ENCODE measurements at regions not wholly inside any gene's neighbourhood (a gene's known extent, or its start where the extent isn't known, plus 50 kb on each side); places are given as distances from the start of the nearest gene placed in this dataset.
"Not testable (repeated sequence)": the region's sequence is repeated elsewhere in the genome, so short reads cannot be mapped to it uniquely, and the experiment has no call there.

- Histone ChIP-seq H2AFZ (ENCODE audit: low read depth, low read length, severe bottlenecking) (no peak overlapping the region), H3K4me2 (ENCODE audit: low read depth, low read length, poor library complexity, severe bottlenecking) (no peak overlapping the region), H4K20me1 (ENCODE audit: low read depth, low read length) (no peaks in the 10 kb centered on the region), H3K27me3 (ENCODE audit: low read length) (no peaks in the 10 kb centered on the region), H3K27ac (ENCODE audit: low read depth, low read length) (no peak overlapping the region), H3K9ac (ENCODE audit: low read length) (no peak overlapping the region), H3K9me3 (ENCODE audit: insufficient read depth, low read length) (no peaks in the 10 kb centered on the region), H3K9me2 (replicated peaks; ENCODE audit: insufficient read depth, low read length) (no peaks in the 10 kb centered on the region), H3F3A (ENCODE audit: insufficient read depth) (no peaks in the 10 kb centered on the region), H3K79me2 (ENCODE audit: insufficient read depth, low read length) (no peaks in the 10 kb centered on the region), H3K36me3 (ENCODE audit: low read length) (no peaks in the 10 kb centered on the region), H3K4me3 (ENCODE audit: insufficient read depth, low read length, poor library complexity, severe bottlenecking) (no peak overlapping the region)
- no peak for TF ChIP-seq EZH2phosphoT487 (conservative IDR thresholded peaks at IDR 0.05; ENCODE audit: low read length)
- no peak for TF ChIP-seq CTCF (IDR thresholded peaks at IDR 0.05; ENCODE audit: insufficient read depth, low read length, poor library complexity, severe bottlenecking)
Observed at GRCh38 chr9:78439866-78440830, 143.2 kb downstream of the PSAT1 start.

GRCh38 chr9:78441396-78441795, 144.5 kb downstream of the PSAT1 start:
- no peak overlapping the region for H3K9ac ChIP-seq (ENCODE audit: low read length)
- no peak overlapping the region for H3K4me3 ChIP-seq (ENCODE audit: insufficient read depth, low read length, poor library complexity, severe bottlenecking)
- H3F3A ChIP-seq (ENCODE audit: insufficient read depth), result no peaks in the 10 kb centered on the region
- no peak overlapping the region for H3K4me2 ChIP-seq (ENCODE audit: low read depth, low read length, poor library complexity, severe bottlenecking)
- H4K20me1 ChIP-seq (ENCODE audit: low read depth, low read length), result no peaks in the 10 kb centered on the region
- H2AFZ ChIP-seq (ENCODE audit: low read depth, low read length, severe bottlenecking), result no peak overlapping the region
- H3K79me2 ChIP-seq (ENCODE audit: insufficient read depth, low read length), result no peaks in the 10 kb centered on the region
- H3K9me3 ChIP-seq (ENCODE audit: insufficient read depth, low read length), result no peaks in the 10 kb centered on the region
- no peaks in the 10 kb centered on the region for H3K27me3 ChIP-seq (ENCODE audit: low read length)
- no peaks in the 10 kb centered on the region for H3K9me2 ChIP-seq (replicated peaks; ENCODE audit: insufficient read depth, low read length)
- no peaks in the 10 kb centered on the region for H3K36me3 ChIP-seq (ENCODE audit: low read length)
- TF ChIP-seq CTCF (IDR thresholded peaks at IDR 0.05; ENCODE audit: insufficient read depth, low read length, poor library complexity, severe bottlenecking) (no peak), EZH2phosphoT487 (conservative IDR thresholded peaks at IDR 0.05; ENCODE audit: low read length) (no peak)
- no peak overlapping the region for H3K27ac ChIP-seq (ENCODE audit: low read depth, low read length)

GRCh38 chr9:78441822-78442431, 145.0 kb downstream of the PSAT1 start:
- H3K9me3 ChIP-seq (ENCODE audit: insufficient read depth, low read length), result no peaks in the 10 kb centered on the region
- no peaks in the 10 kb centered on the region for H3K27me3 ChIP-seq (ENCODE audit: low read length)
- H3K79me2 ChIP-seq (ENCODE audit: insufficient read depth, low read length), result no peaks in the 10 kb centered on the region
- H3K27ac ChIP-seq (ENCODE audit: low read depth, low read length), result no peak overlapping the region
- no peaks in the 10 kb centered on the region for H3F3A ChIP-seq (ENCODE audit: insufficient read depth)
- H3K4me2 ChIP-seq (ENCODE audit: low read depth, low read length, poor library complexity, severe bottlenecking), result no peak overlapping the region
- no peak overlapping the region for H3K9ac ChIP-seq (ENCODE audit: low read length)
- no peaks in the 10 kb centered on the region for H4K20me1 ChIP-seq (ENCODE audit: low read depth, low read length)
- H2AFZ ChIP-seq (ENCODE audit: low read depth, low read length, severe bottlenecking), result no peak overlapping the region
- H3K9me2 ChIP-seq (replicated peaks; ENCODE audit: insufficient read depth, low read length), result no peaks in the 10 kb centered on the region
- no peak for TF ChIP-seq CTCF (IDR thresholded peaks at IDR 0.05; ENCODE audit: insufficient read depth, low read length, poor library complexity, severe bottlenecking)
- TF ChIP-seq EZH2phosphoT487 (conservative IDR thresholded peaks at IDR 0.05; ENCODE audit: low read length), result no peak
- H3K36me3 ChIP-seq (ENCODE audit: low read length), result no peaks in the 10 kb centered on the region
- H3K4me3 ChIP-seq (ENCODE audit: insufficient read depth, low read length, poor library complexity, severe bottlenecking), result no peak overlapping the region

- H2AFZ ChIP-seq (ENCODE audit: low read depth, low read length, severe bottlenecking); H3K4me3 ChIP-seq (ENCODE audit: insufficient read depth, low read length, poor library complexity, severe bottlenecking); H3K36me3 ChIP-seq (ENCODE audit: low read length); H3K27me3 ChIP-seq (ENCODE audit: low read length); H3K4me2 ChIP-seq (ENCODE audit: low read depth, low read length, poor library complexity, severe bottlenecking); H3K9ac ChIP-seq (ENCODE audit: low read length); H3K9me2 ChIP-seq (replicated peaks; ENCODE audit: insufficient read depth, low read length); H3F3A ChIP-seq (ENCODE audit: insufficient read depth); H3K9me3 ChIP-seq (ENCODE audit: insufficient read depth, low read length); H3K79me2 ChIP-seq (ENCODE audit: insufficient read depth, low read length); H3K27ac ChIP-seq (ENCODE audit: low read depth, low read length); H4K20me1 ChIP-seq (ENCODE audit: low read depth, low read length): not testable (repeated sequence)
Observed at GRCh38 chr9:78442577-78442976, 145.7 kb downstream of the PSAT1 start.
